H9 (cell line): ENCODE measurements at regions not wholly inside any gene's neighbourhood (a gene's known extent, or its start where the extent isn't known, plus 50 kb on each side); places are given as distances from the start of the nearest gene placed in this dataset.

ENCODE experiments used
- DNase-seq: peaks from one replicate; pipeline ENCODE4 v3.0.0-alpha.2; 2017
- H2AFZ ChIP-seq: one replicate; pipeline ENCODE4 v1.6.1; 2013; ENCODE audit warnings: mild to moderate bottlenecking, low read length, control low read depth, moderate library complexity
- H2AK5ac ChIP-seq: 2 replicates; pipeline ENCODE4 v1.6.1; 2013; ENCODE audit warnings: low read length, control low read depth, mixed read lengths; ENCODE audit not compliant: insufficient read length
- H2BK120ac ChIP-seq: one replicate; pipeline ENCODE4 v1.6.1; 2013; ENCODE audit warnings: low read depth, mild to moderate bottlenecking, low read length, control low read depth, inconsistent platforms; ENCODE audit not compliant: poor library complexity, severe bottlenecking
- H2BK12ac ChIP-seq: 2 replicates; pipeline ENCODE4 v1.6.1; 2013; ENCODE audit warnings: low read length, control low read depth, mixed read lengths, low read depth; ENCODE audit not compliant: insufficient read length
- H2BK15ac ChIP-seq: 2 replicates; pipeline ENCODE4 v1.6.1; 2013; ENCODE audit warnings: low read depth, low read length, control low read depth
- H2BK20ac ChIP-seq: one replicate; pipeline ENCODE4 v1.6.1; 2013; ENCODE audit warnings: low read depth, mild to moderate bottlenecking, low read length, control low read depth, inconsistent platforms; ENCODE audit not compliant: poor library complexity, severe bottlenecking
- H2BK5ac ChIP-seq: 2 replicates; pipeline ENCODE4 v1.6.1; 2013; ENCODE audit warnings: low read length, control low read depth, mixed read lengths; ENCODE audit not compliant: insufficient read length
- H3K14ac ChIP-seq: 2 replicates; pipeline ENCODE4 v1.6.1; 2013; ENCODE audit warnings: low read length, control low read depth; ENCODE audit not compliant: insufficient read depth
- H3K18ac ChIP-seq: 2 replicates; pipeline ENCODE4 v1.6.1; 2013; ENCODE audit warnings: low read depth, mild to moderate bottlenecking, mixed read lengths, low read length, control low read depth; ENCODE audit not compliant: insufficient read length
- H3K23ac ChIP-seq: 2 replicates; pipeline ENCODE4 v1.6.1; 2013; ENCODE audit warnings: low read length, control low read depth, mixed read lengths, low read depth; ENCODE audit not compliant: insufficient read length
- H3K23me2 ChIP-seq: 2 replicates; pipeline ENCODE4 v1.6.1; 2013; ENCODE audit warnings: low read depth, mild to moderate bottlenecking, mixed read lengths, low read length, control low read depth; ENCODE audit not compliant: insufficient read length, poor library complexity, severe bottlenecking
- H3K27ac ChIP-seq: 2 replicates; pipeline ENCODE4 v1.5.1; 2013; ENCODE audit warnings: low read length, control low read depth, mixed read lengths, low read depth; ENCODE audit not compliant: insufficient read length
- H3K27me3 ChIP-seq: 2 replicates; pipeline ENCODE4 v1.6.1; 2013; ENCODE audit warnings: low read length, control low read depth, inconsistent platforms; ENCODE audit not compliant: insufficient read depth
- H3K4ac ChIP-seq: 2 replicates; pipeline ENCODE4 v1.6.1; 2013; ENCODE audit warnings: low read depth, mild to moderate bottlenecking, control low read depth, inconsistent platforms, low read length, moderate library complexity
- H3K4me1 ChIP-seq: 2 replicates; pipeline ENCODE4 v1.6.1; 2013; ENCODE audit warnings: low read length, control low read depth, inconsistent platforms; ENCODE audit not compliant: insufficient read depth
- H3K4me2 ChIP-seq: 2 replicates; pipeline ENCODE4 v1.6.1; 2013; ENCODE audit warnings: low read length, control low read depth, mixed read lengths; ENCODE audit not compliant: insufficient read length, insufficient read depth
- H3K56ac ChIP-seq: 2 replicates; pipeline ENCODE4 v1.6.1; 2013; ENCODE audit warnings: low read depth, mild to moderate bottlenecking, mixed read lengths, low read length, control low read depth; ENCODE audit not compliant: insufficient read length
- H3K79me1 ChIP-seq: 2 replicates; pipeline ENCODE4 v1.6.1; 2013; ENCODE audit warnings: low read depth, mild to moderate bottlenecking, moderate library complexity, low read length, control low read depth, inconsistent platforms; ENCODE audit not compliant: insufficient read depth, poor library complexity, severe bottlenecking
- H3K79me2 ChIP-seq: 2 replicates; pipeline ENCODE4 v1.6.1; 2013; ENCODE audit warnings: low read length, control low read depth, inconsistent platforms; ENCODE audit not compliant: insufficient read depth
- H3K9ac ChIP-seq: 2 replicates; pipeline ENCODE4 v1.6.1; 2013; ENCODE audit warnings: low read length, control low read depth, mixed read lengths; ENCODE audit not compliant: insufficient read length; ENCODE audit errors: extremely low read depth
- H3K9me3 ChIP-seq: one replicate; pipeline ENCODE4 v1.6.1; 2013; ENCODE audit warnings: low read depth, low read length, inconsistent platforms; ENCODE audit not compliant: control insufficient read depth
- H3T11ph ChIP-seq: one replicate; pipeline ENCODE4 v1.6.1; 2013; ENCODE audit warnings: mild to moderate bottlenecking, low read length, control low read depth, inconsistent platforms
- H4K20me1 ChIP-seq: one replicate; pipeline ENCODE4 v1.6.1; 2013; ENCODE audit not compliant: control insufficient read depth, insufficient read length, insufficient read depth
- H4K5ac ChIP-seq: 2 replicates; pipeline ENCODE4 v1.6.1; 2013; ENCODE audit warnings: low read depth, mild to moderate bottlenecking, mixed read lengths, low read length, control low read depth; ENCODE audit not compliant: insufficient read length
- H4K8ac ChIP-seq: replicated peaks from 2 replicates; pipeline ENCODE4 v1.6.1; 2013; ENCODE audit warnings: low read length, control low read depth, mixed read lengths, low read depth; ENCODE audit not compliant: insufficient read length
- H4K91ac ChIP-seq: 2 replicates; pipeline ENCODE4 v1.6.1; 2013; ENCODE audit warnings: low read depth, mild to moderate bottlenecking, moderate library complexity, mixed read lengths, low read length, control low read depth; ENCODE audit not compliant: insufficient read length
- H3K27ac Mint-ChIP-seq, 3 experiments: 2 replicates in 2 of 3; 3 replicates in 1 of 3; pipeline ENCODE4 v1.8.0; 2020 to 2021; ENCODE audit warnings: mixed read lengths in 3 of 3, mild to moderate bottlenecking in 1 of 3, moderate library complexity in 1 of 3
- H3K27me3 Mint-ChIP-seq: 2 replicates; pipeline ENCODE4 v1.8.0; 2021; ENCODE audit warnings: low read depth, mild to moderate bottlenecking, moderate library complexity, mixed read lengths
- H3K36me3 Mint-ChIP-seq, 3 experiments: 2 replicates in 2 of 3; 3 replicates in 1 of 3; pipeline ENCODE4 v1.8.0; 2020 to 2021; ENCODE audit warnings: low read depth in 3 of 3, mixed read lengths in 3 of 3; ENCODE audit not compliant: insufficient read depth in 1 of 3
- H3K4me1 Mint-ChIP-seq, 2 experiments: 2 replicates each; pipeline ENCODE4 v1.8.0; 2020; ENCODE audit warnings: mixed read lengths in 2 of 2
- H3K4me3 Mint-ChIP-seq, 2 experiments: 2 replicates in 1 of 2; 3 replicates in 1 of 2; pipeline ENCODE4 v1.8.0; 2020 to 2021; ENCODE audit warnings: mild to moderate bottlenecking in 2 of 2, mixed read lengths in 2 of 2, moderate library complexity in 1 of 2
- H3K9me3 Mint-ChIP-seq, 2 experiments: 2 replicates in 1 of 2; 3 replicates in 1 of 2; pipeline ENCODE4 v1.8.0; 2020; ENCODE audit warnings: mild to moderate bottlenecking in 2 of 2, mixed read lengths in 2 of 2, moderate library complexity in 1 of 2
- CTCF ChIP-seq: fragments of 200-600 bp; sonication (generic); conservative IDR thresholded peaks from 3 replicates; pipeline ENCODE4 v1.8.0; 2021; ENCODE audit warnings: antibody characterized with exemption, mild to moderate bottlenecking

- Histone ChIP-seq H2BK15ac (no peak overlapping the region), H2BK120ac (no peak overlapping the region), H3K4ac (no peak overlapping the region), H3K14ac (no peak overlapping the region), H3K18ac (no peak overlapping the region), H3K9me3 (no peaks in the 10 kb centered on the region), H4K20me1 (no peaks in the 10 kb centered on the region), H3K79me1 (no peaks in the 10 kb centered on the region), H3K4me1 (no peaks in the 10 kb centered on the region), H2BK20ac (no peak overlapping the region), H3T11ph (no peak overlapping the region), H3K27me3 (no peaks in the 10 kb centered on the region), H3K56ac (no peak overlapping the region), H2BK12ac (no peak overlapping the region), H3K23ac (no peak overlapping the region), H2BK5ac (no peak overlapping the region), H3K9ac (no peak overlapping the region), H4K8ac (no peak overlapping the region), H3K79me2 (no peaks in the 10 kb centered on the region), H2AFZ (no peak overlapping the region), H3K23me2 (no peaks in the 10 kb centered on the region), H2AK5ac (no peak overlapping the region), H3K27ac (no peak overlapping the region), H3K4me2 (no peak overlapping the region), H4K91ac (no peak overlapping the region), H4K5ac (no peak overlapping the region)
- Mint-ChIP-seq H3K27me3 (no peaks in the 10 kb centered on the region; the same call in 1 of the 2 replicates), H3K36me3 (no peaks in the 10 kb centered on the region), H3K4me1 (no peaks in the 10 kb centered on the region), H3K4me3 (no peak overlapping the region), H3K27ac (no peak overlapping the region), H3K9me3 (no peaks in the 10 kb centered on the region)
- DNase-seq = no peak
- TF ChIP-seq CTCF = no peak
These were observed 673.6 kb downstream of the CD109 start for GRCh38 chr6:74369556-74369993.
